Neural cell (in vitro differentiated cells): ENCODE measurements at regions not wholly inside any gene's neighbourhood (a gene's known extent, or its start where the extent isn't known, plus 50 kb on each side); places are given as distances from the start of the nearest gene placed in this dataset.
"Not testable (repeated sequence)": the region's sequence is repeated elsewhere in the genome, so short reads cannot be mapped to it uniquely, and the experiment has no call there.

Experiments
- H2AFZ ChIP-seq: fragments of 200-600, 300-800 bp; sonication (generic), shearing (Covaris generic); 2 replicates; pipeline ENCODE4 v1.6.0; 2014; ENCODE audit warnings: low read depth, mild to moderate bottlenecking, antibody characterized with exemption, low read length, moderate library complexity
- H3F3A ChIP-seq: fragments of 200-600 bp; shearing (Covaris generic); 2 replicates; pipeline ENCODE4 v1.6.1; 2016; ENCODE audit warnings: mild to moderate bottlenecking, moderate library complexity, mixed read lengths, antibody characterized with exemption, low read length; ENCODE audit not compliant: insufficient read depth, poor library complexity, severe bottlenecking
- H3K27ac ChIP-seq: fragments of 200-600, 300-800 bp; sonication (generic), shearing (Covaris generic); 2 replicates; pipeline ENCODE4 v1.5.1; 2014; ENCODE audit warnings: mild to moderate bottlenecking, low read length, moderate library complexity
- H3K27me3 ChIP-seq: fragments of 300-800, 200-600 bp; sonication (generic), shearing (Covaris generic); 2 replicates; pipeline ENCODE4 v1.6.0; 2014; ENCODE audit warnings: mild to moderate bottlenecking, low read depth, low read length, moderate library complexity; ENCODE audit not compliant: insufficient read depth
- H3K36me3 ChIP-seq: fragments of 300-800, 200-600 bp; sonication (generic), shearing (Covaris generic); 2 replicates; pipeline ENCODE4 v1.5.1; 2014; ENCODE audit warnings: mild to moderate bottlenecking, antibody characterized with exemption, low read length, moderate library complexity; ENCODE audit not compliant: insufficient read depth
- H3K4me2 ChIP-seq: fragments of 300-800, 200-600 bp; sonication (generic), shearing (Covaris generic); 2 replicates; pipeline ENCODE4 v1.6.0; 2014; ENCODE audit warnings: mild to moderate bottlenecking, low read length
- H3K4me3 ChIP-seq: fragments of 300-800, 200-600 bp; sonication (generic), shearing (Covaris generic); 2 replicates; pipeline ENCODE4 v1.5.1; 2014; ENCODE audit warnings: mild to moderate bottlenecking, low read length, moderate library complexity
- H3K79me2 ChIP-seq: fragments of 200-600 bp; shearing (Covaris generic); replicated peaks from 2 replicates; pipeline ENCODE4 v1.6.0; 2014; ENCODE audit warnings: mild to moderate bottlenecking, low read length, moderate library complexity; ENCODE audit not compliant: insufficient read depth
- H3K9ac ChIP-seq: fragments of 300-800, 200-600 bp; sonication (generic), shearing (Covaris generic); 2 replicates; pipeline ENCODE4 v1.6.1; 2016; ENCODE audit warnings: mild to moderate bottlenecking, low read length, mixed read lengths
- H3K9me2 ChIP-seq: fragments of 200-600 bp; shearing (Covaris generic); 2 replicates; pipeline ENCODE4 v1.6.1; 2016; ENCODE audit warnings: mild to moderate bottlenecking, low read length, mixed read lengths; ENCODE audit not compliant: insufficient read depth
- H3K9me3 ChIP-seq: fragments of 200-600, 300-800 bp; sonication (generic), shearing (Covaris generic); 2 replicates; pipeline ENCODE4 v1.6.1; 2016; ENCODE audit warnings: mild to moderate bottlenecking, mixed run types, low read length, moderate library complexity, mixed read lengths
- H4K20me1 ChIP-seq: fragments of 200-600 bp; shearing (Covaris generic); 2 replicates; pipeline ENCODE4 v1.6.1; 2016; ENCODE audit warnings: mild to moderate bottlenecking, mixed run types; ENCODE audit not compliant: insufficient read depth
- CTCF ChIP-seq: fragments of 450-650 bp; IDR thresholded peaks from 2 replicates; pipeline ENCODE4 v1.5.1; 2014; ENCODE audit warnings: antibody characterized with exemption, mild to moderate bottlenecking, moderate library complexity; ENCODE audit not compliant: poor library complexity, severe bottlenecking
- EP300 ChIP-seq: fragments of 450-650 bp; conservative IDR thresholded peaks from 2 replicates; pipeline ENCODE4 v1.6.1; 2014; ENCODE audit warnings: antibody characterized with exemption, mild to moderate bottlenecking, moderate library complexity; ENCODE audit not compliant: poor library complexity, severe bottlenecking
- EZH2 ChIP-seq: fragments of 200-600, 300-800 bp; shearing (Covaris generic), sonication (generic); IDR thresholded peaks from 2 replicates; pipeline ENCODE4 v1.6.1; 2014; ENCODE audit warnings: antibody characterized with exemption, low read length, borderline replicate concordance, mild to moderate bottlenecking; ENCODE audit not compliant: insufficient read depth, poor library complexity, severe bottlenecking
- MXI1 ChIP-seq: fragments of 450-650 bp; conservative IDR thresholded peaks from 2 replicates; pipeline ENCODE4 v1.6.1; 2014; ENCODE audit warnings: antibody characterized with exemption, mild to moderate bottlenecking; ENCODE audit not compliant: poor library complexity, severe bottlenecking
- POLR2AphosphoS5 ChIP-seq: IDR thresholded peaks from 2 replicates; pipeline ENCODE4 v1.6.1; 2012
- RAD21 ChIP-seq: fragments of 450-650 bp; conservative IDR thresholded peaks from 2 replicates; pipeline ENCODE4 v1.6.1; 2014; ENCODE audit warnings: antibody characterized with exemption, mild to moderate bottlenecking, moderate library complexity
- REST ChIP-seq: IDR thresholded peaks from 2 replicates; pipeline ENCODE4 v1.6.1; 2012; ENCODE audit warnings: borderline replicate concordance
- SMC3 ChIP-seq: fragments of 450-650 bp; conservative IDR thresholded peaks from 2 replicates; pipeline ENCODE4 v1.6.1; 2014; ENCODE audit warnings: antibody characterized with exemption, mild to moderate bottlenecking, moderate library complexity; ENCODE audit not compliant: poor library complexity
- TAF1 ChIP-seq: IDR thresholded peaks from 2 replicates; pipeline ENCODE4 v1.6.1; 2012; ENCODE audit warnings: low read depth

- TF ChIP-seq SMC3: no peak
- TF ChIP-seq EZH2: no peak
- TF ChIP-seq EP300: no peak
- TF ChIP-seq CTCF: no peak
- no peak for TF ChIP-seq RAD21
- no peak for TF ChIP-seq MXI1
- no peak for TF ChIP-seq TAF1
- TF ChIP-seq REST: no peak
- no peak for TF ChIP-seq POLR2AphosphoS5
- H3K79me2 ChIP-seq: peaks cover 38% of the 10 kb centered on the region
- H3K4me3 ChIP-seq: no peak overlapping the region
- peaks cover 3% of the 10 kb centered on the region for H3K9me3 ChIP-seq
- no peak overlapping the region for H3K9ac ChIP-seq
- no peaks in the 10 kb centered on the region for H3K27me3 ChIP-seq
- no peaks in the 10 kb centered on the region for H4K20me1 ChIP-seq
- no peaks in the 10 kb centered on the region for H3K36me3 ChIP-seq
- H2AFZ ChIP-seq: no peak overlapping the region
- H3K4me2 ChIP-seq: no peak overlapping the region
- no peaks in the 10 kb centered on the region for H3K9me2 ChIP-seq
- H3K27ac ChIP-seq: no peak overlapping the region
- H3F3A ChIP-seq: no peaks in the 10 kb centered on the region
These were observed 161.0 kb upstream of the C11orf58 start for GRCh38 chr11:16577490-16577889.

GRCh38 chr11:16574889-16575288 lies 163.6 kb upstream of the C11orf58 start:
- H2AFZ ChIP-seq, H3K9me2 ChIP-seq, H3K4me3 ChIP-seq, H3K4me2 ChIP-seq, H3K27ac ChIP-seq, H3K36me3 ChIP-seq, H3K27me3 ChIP-seq, H3K9ac ChIP-seq, H3K9me3 ChIP-seq, H4K20me1 ChIP-seq, H3F3A ChIP-seq: not testable (repeated sequence)
- H3K79me2 ChIP-seq: peaks cover 29% of the 10 kb centered on the region

GRCh38 chr11:16572945-16573344 lies 165.5 kb upstream of the C11orf58 start:
- H3K27me3 ChIP-seq: no peaks in the 10 kb centered on the region
- H3K36me3 ChIP-seq: no peaks in the 10 kb centered on the region
- H4K20me1 ChIP-seq: no peaks in the 10 kb centered on the region
- H3K27ac ChIP-seq: no peak overlapping the region
- no peak overlapping the region for H3K9ac ChIP-seq
- no peak overlapping the region for H2AFZ ChIP-seq
- H3F3A ChIP-seq: no peaks in the 10 kb centered on the region
- no peak overlapping the region for H3K4me2 ChIP-seq
- H3K9me2 ChIP-seq: no peaks in the 10 kb centered on the region
- TF ChIP-seq REST (no peak), EP300 (peak; percentile 24)
- no peak overlapping the region for H3K4me3 ChIP-seq
- H3K79me2 ChIP-seq: peaks cover 38% of the 10 kb centered on the region
- H3K9me3 ChIP-seq: no peaks in the 10 kb centered on the region
